Nephron progenitor cell (in vitro differentiated cells): ENCODE measurements at regions not wholly inside any gene's neighbourhood (a gene's known extent, or its start where the extent isn't known, plus 50 kb on each side); places are given as distances from the start of the nearest gene placed in this dataset.

Experiments
- DNase-seq: peaks from one replicate; pipeline ENCODE4 v3.0.0; 2021
- H3K27ac Mint-ChIP-seq: 2 replicates; pipeline ENCODE4 v1.8.0; 2021; ENCODE audit warnings: mild to moderate bottlenecking, moderate library complexity, mixed read lengths
- H3K27me3 Mint-ChIP-seq: 2 replicates; pipeline ENCODE4 v1.8.0; 2021; ENCODE audit warnings: mild to moderate bottlenecking, low read depth, mixed read lengths; ENCODE audit not compliant: poor library complexity
- H3K36me3 Mint-ChIP-seq: 2 replicates; pipeline ENCODE4 v1.8.0; 2021; ENCODE audit warnings: low read depth, mixed read lengths
- H3K4me1 Mint-ChIP-seq: 2 replicates; pipeline ENCODE4 v1.8.0; 2021; ENCODE audit warnings: mixed read lengths
- H3K4me3 Mint-ChIP-seq: 2 replicates; pipeline ENCODE4 v1.8.0; 2021; ENCODE audit warnings: mild to moderate bottlenecking, moderate library complexity, mixed read lengths
- H3K9me3 Mint-ChIP-seq: 2 replicates; pipeline ENCODE4 v1.8.0; 2021; ENCODE audit warnings: mild to moderate bottlenecking, moderate library complexity, mixed read lengths
- TF ChIP-seq, protein P1 (sequence below): fragments of 200-600 bp; sonication (generic); IDR thresholded peaks from 2 replicates; pipeline ENCODE4 v1.5.0; 2021; ENCODE audit warnings: antibody characterized with exemption

DNA sequence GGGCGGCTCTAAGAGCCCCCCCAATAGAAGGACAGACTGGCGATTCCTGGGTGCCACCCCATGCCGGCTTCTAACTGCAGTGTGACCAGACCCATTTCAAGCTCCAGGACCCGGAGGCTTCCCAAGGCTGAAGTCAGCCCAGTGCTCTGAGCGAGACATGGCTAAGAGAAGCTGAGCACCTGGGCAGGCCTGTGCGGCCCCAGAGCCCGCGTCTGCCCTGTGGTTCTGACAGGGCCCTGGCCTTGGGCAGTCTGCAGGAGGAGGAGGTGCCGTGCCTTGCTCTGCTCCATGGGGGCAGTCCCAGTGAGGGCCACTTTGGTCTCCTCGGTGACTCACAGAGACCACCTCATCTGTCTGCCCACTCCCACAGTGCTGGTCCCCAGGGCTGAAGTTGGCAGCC lies 1314.2 kb downstream of the BRD1 start:
- TF ChIP-seq, protein P1, sequence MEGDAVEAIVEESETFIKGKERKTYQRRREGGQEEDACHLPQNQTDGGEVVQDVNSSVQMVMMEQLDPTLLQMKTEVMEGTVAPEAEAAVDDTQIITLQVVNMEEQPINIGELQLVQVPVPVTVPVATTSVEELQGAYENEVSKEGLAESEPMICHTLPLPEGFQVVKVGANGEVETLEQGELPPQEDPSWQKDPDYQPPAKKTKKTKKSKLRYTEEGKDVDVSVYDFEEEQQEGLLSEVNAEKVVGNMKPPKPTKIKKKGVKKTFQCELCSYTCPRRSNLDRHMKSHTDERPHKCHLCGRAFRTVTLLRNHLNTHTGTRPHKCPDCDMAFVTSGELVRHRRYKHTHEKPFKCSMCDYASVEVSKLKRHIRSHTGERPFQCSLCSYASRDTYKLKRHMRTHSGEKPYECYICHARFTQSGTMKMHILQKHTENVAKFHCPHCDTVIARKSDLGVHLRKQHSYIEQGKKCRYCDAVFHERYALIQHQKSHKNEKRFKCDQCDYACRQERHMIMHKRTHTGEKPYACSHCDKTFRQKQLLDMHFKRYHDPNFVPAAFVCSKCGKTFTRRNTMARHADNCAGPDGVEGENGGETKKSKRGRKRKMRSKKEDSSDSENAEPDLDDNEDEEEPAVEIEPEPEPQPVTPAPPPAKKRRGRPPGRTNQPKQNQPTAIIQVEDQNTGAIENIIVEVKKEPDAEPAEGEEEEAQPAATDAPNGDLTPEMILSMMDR: no peak
- H3K27ac Mint-ChIP-seq: no peak overlapping the region
- peaks cover 26% of the 10 kb centered on the region for H3K4me1 Mint-ChIP-seq
- H3K4me3 Mint-ChIP-seq: no peak overlapping the region
- no peaks in the 10 kb centered on the region for H3K36me3 Mint-ChIP-seq
- DNase-seq: no peak
- H3K27me3 Mint-ChIP-seq: no peaks in the 10 kb centered on the region
- no peaks in the 10 kb centered on the region for H3K9me3 Mint-ChIP-seq

DNA sequence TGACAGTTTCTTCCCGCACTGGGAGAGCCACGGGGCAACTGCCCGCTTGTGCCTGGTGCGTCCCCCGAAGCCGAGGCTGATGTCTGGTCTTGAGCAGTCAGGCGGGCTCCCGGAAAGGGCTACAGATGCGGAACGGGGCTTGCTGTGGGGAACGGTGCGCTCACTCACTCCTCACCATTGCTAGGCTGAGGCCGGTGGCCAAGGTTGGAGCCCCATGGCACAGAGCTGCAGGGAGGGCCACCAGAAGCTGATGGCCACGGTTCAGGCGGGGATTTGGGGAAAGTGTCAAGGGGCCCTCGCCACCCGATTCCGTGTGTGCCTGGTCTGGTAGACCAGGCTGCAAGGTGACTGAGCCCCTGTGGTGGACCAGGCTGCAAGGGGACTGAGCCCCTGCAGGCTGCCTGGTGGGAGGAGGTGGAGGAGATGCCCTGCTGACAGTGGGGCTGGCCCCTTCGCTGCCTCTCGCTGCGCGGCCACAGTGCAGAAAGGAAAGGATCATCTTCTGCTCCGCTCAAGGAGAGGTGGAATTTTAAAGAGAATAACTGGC lies 1315.8 kb downstream of the BRD1 start:
- Mint-ChIP-seq H3K36me3 (no peaks in the 10 kb centered on the region), H3K27me3 (no peaks in the 10 kb centered on the region), H3K9me3 (no peaks in the 10 kb centered on the region), H3K4me3 (no peak overlapping the region), H3K27ac (no peak overlapping the region), H3K4me1 (peaks cover 13% of the 10 kb centered on the region)
- DNase-seq: no peak
- TF ChIP-seq, protein P1: no peak

DNA sequence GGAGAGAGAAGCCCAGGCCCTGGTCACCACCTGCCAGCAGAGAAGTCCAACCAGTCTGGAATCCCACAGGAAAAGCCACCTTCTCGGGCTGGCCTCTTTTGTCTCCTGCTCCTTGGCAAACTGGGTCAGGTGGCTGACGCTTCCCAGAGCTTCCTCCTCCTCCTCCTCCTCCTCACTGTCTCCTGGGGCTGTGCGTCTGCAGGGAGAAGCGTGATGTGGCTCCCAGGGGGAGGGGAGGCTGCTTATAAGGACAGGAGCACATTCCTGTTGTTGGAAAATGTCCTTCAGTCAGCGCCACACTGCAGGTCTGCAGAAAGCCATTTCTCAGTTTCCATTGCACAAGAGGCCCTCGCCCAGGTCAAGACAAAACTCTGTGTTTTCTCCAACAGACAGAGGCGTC lies 1316.5 kb downstream of the BRD1 start:
- H3K27me3 Mint-ChIP-seq: no peaks in the 10 kb centered on the region
- no peaks in the 10 kb centered on the region for H3K9me3 Mint-ChIP-seq
- TF ChIP-seq, protein P1: no peak
- H3K27ac Mint-ChIP-seq: no peak overlapping the region
- peaks cover 11% of the 10 kb centered on the region for H3K4me1 Mint-ChIP-seq
- no peak overlapping the region for H3K4me3 Mint-ChIP-seq
- DNase-seq: no peak
- no peaks in the 10 kb centered on the region for H3K36me3 Mint-ChIP-seq

DNA sequence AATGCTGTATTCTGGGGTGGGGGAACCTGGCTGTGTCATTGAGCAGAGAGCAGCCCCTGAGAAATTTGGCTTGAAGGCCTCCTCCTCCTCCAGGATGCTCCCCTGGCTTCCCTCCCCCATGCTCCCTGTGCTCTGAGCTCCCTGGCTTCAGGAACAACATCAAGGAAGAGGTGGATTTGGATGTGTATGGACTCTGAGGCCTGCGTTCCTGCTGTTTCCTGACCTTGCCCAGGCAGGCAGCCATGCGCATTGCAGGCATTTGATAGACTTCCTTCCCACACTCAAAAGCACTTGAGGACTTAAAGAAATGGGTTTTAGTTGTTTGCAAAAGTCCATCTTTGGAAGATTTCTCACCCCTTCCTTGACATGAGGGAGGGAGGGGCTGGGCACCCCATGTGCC lies 1317.1 kb downstream of the BRD1 start:
- Mint-ChIP-seq H3K4me3 (no peak overlapping the region), H3K9me3 (no peaks in the 10 kb centered on the region), H3K4me1 (peaks cover 11% of the 10 kb centered on the region), H3K27ac (no peak overlapping the region), H3K36me3 (no peaks in the 10 kb centered on the region), H3K27me3 (no peaks in the 10 kb centered on the region)
- TF ChIP-seq, protein P1: no peak
- DNase-seq: no peak

DNA sequence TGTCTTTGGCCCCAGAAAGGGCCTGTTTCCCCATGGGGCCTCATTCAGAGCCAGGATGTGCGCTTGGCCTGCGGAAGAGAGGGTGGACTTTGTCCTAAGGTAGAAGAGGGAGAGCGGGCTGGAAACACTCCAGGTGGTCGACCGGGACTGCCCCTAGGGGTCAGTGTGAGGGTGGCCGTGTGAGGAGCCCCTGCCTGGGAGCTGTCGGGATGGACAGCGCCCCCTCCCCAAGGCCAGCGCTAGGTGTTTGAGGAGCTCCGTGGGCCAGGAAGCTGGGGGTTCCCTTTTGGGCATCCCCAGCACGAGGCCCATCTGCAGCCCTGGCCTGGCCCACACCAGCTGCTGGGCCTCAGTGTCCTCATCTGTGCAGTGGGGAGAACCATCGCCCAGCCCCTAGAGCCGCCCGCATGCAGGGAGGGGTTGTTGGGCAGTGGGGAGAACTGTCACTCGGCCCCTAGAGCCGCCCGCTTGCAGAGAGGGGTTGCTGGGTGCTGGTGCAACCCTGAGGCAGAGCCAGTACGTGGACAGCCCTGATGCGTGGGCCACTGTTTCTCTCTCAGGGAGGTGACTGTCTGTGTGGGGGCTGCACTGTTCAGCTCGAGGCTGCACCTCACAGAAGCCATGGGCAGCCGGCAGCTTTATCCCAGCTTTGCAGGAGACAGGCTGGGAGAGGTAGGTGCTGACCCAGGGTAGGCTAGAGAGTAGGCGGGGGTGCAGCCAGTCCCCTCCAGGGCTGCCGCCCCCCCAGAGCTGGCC lies 1319.9 kb downstream of the BRD1 start:
- H3K4me3 Mint-ChIP-seq: no peak overlapping the region
- no peak for DNase-seq
- no peaks in the 10 kb centered on the region for H3K9me3 Mint-ChIP-seq
- H3K4me1 Mint-ChIP-seq: peaks cover 11% of the 10 kb centered on the region
- H3K36me3 Mint-ChIP-seq: no peaks in the 10 kb centered on the region
- no peaks in the 10 kb centered on the region for H3K27me3 Mint-ChIP-seq
- TF ChIP-seq, protein P1: no peak
- H3K27ac Mint-ChIP-seq: no peak overlapping the region

DNA sequence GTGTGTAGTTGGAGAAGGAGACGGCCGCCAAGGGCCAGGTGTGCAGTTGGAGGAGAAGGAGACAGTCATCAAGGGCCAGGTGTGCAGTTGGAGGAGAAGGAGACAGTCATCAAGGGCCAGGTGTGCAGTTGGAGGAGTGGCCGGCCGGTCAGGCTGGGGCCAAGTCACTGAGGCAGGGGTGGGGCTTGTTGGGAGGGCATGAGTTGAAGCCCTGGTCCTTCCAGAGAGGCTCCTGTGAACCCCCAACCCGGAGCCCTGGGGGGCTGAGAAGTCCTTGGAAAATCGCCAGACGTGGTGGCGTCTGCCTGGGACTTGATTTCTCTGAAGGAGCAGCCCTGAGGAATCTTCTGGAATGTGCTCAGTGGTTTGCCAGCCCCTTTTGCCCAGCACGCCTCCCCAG lies 1320.5 kb downstream of the BRD1 start:
- no peaks in the 10 kb centered on the region for H3K27me3 Mint-ChIP-seq

More for the DNA sequence above, 1320.5 kb downstream of the BRD1 start:
- H3K9me3 Mint-ChIP-seq: no peaks in the 10 kb centered on the region
- no peaks in the 10 kb centered on the region for H3K36me3 Mint-ChIP-seq
- H3K27ac Mint-ChIP-seq: no peak overlapping the region
- H3K4me3 Mint-ChIP-seq: no peak overlapping the region
- H3K4me1 Mint-ChIP-seq: peaks cover 11% of the 10 kb centered on the region
- DNase-seq: no peak
- TF ChIP-seq, protein P1: no peak
